GM12875 (cell line): ENCODE measurements at regions not wholly inside any gene's neighbourhood (a gene's known extent, or its start where the extent isn't known, plus 50 kb on each side); places are given as distances from the start of the nearest gene placed in this dataset.

Experiments
- H3K4me3 ChIP-seq: one replicate; pipeline ENCODE4 v1.5.1; 2011; ENCODE audit warnings: low read depth, low read length, control low read depth
- CTCF ChIP-seq: IDR thresholded peaks from 2 replicates; pipeline ENCODE4 v1.5.1; 2011; ENCODE audit warnings: low read depth, mild to moderate bottlenecking, control low read depth, inconsistent platforms, low read length, moderate library complexity, borderline replicate concordance; ENCODE audit not compliant: insufficient read depth

GRCh38 chr9:134992755-134993124 lies 75.0 kb upstream of the FCN1 start:
- H3K4me3 ChIP-seq, result no peak overlapping the region

DNA sequence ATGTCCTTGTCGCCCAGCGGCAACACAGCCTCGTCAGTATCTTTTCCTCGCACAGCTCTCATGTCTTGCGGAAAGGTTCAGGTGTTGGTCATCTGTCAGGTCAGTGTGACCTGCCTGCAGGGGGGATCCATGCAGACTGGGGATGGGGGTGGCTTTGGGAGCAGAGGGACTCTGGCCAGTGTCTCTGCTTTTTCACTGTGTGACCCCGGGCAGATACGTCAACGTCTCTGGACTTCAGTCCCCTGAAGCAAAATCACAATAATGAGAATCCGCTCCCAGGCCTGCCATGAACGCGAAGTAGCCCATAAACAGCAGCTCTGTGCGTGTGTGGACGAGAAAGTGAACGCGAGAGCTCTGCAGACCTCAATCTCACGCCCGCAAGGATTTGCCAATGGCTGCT lies 75.7 kb upstream of the FCN1 start:
- TF ChIP-seq CTCF, result no peak
- H3K4me3 ChIP-seq, result no peak overlapping the region

More at GRCh38 chr9:134992755-134993124, 75.0 kb upstream of the FCN1 start:
- no peak for TF ChIP-seq CTCF

DNA sequence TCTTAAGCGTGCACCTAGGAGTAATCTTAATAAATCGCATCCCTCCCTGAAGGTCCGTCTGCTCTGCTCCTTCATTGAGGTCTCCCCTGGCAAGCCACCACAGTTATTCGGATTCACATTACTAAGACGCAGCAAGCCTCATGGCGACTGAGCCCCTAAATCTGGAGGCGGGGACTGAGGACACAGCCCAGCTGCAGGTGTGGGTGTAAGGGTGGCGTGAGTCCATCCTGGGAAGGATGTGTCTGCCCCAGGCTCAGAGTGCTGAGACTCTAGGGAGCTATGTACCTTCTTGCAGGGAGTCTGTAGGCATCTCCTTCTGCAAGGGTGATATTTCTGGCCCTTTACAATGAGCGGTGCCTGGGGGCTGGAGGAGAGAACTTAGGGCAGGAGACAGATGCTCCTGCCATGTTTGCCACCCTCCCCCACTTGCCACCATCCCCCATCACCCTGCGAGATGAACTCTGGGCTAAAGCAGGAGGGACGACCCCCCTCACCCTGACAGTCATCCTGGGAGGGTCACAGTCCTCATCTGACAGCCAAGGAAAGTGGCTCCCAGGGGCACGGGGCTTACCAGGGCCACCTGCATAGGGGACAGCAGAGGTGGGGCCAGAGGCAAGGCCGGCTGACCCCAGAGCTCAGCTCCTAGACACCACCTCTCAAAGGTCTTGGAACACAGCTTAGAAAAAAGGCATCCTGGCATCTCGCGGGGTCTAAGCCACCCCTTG lies 76.4 kb upstream of the FCN1 start:
- H3K4me3 ChIP-seq, result no peak overlapping the region
- no peak for TF ChIP-seq CTCF

- no peak for TF ChIP-seq CTCF
- no peak overlapping the region for H3K4me3 ChIP-seq
These were observed 77.4 kb upstream of the FCN1 start for GRCh38 chr9:134994926-134995791.

DNA sequence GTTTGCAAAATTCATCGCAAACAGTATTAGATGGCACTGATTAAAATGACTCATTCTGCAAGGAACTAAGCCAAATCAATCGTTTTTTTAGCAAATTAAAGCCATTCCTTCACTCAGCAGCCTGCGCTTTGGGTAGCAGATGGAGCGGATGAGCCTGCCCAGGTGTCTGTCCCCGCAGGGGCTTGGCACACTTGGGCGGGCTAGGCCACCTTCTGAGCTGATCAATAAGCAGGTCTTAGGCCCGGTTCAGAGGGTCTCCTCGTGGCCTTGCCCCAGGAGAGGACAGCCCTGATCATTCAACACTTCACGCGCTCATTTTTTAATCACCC lies 78.0 kb upstream of the FCN1 start:
- no peak overlapping the region for H3K4me3 ChIP-seq
- no peak for TF ChIP-seq CTCF

DNA sequence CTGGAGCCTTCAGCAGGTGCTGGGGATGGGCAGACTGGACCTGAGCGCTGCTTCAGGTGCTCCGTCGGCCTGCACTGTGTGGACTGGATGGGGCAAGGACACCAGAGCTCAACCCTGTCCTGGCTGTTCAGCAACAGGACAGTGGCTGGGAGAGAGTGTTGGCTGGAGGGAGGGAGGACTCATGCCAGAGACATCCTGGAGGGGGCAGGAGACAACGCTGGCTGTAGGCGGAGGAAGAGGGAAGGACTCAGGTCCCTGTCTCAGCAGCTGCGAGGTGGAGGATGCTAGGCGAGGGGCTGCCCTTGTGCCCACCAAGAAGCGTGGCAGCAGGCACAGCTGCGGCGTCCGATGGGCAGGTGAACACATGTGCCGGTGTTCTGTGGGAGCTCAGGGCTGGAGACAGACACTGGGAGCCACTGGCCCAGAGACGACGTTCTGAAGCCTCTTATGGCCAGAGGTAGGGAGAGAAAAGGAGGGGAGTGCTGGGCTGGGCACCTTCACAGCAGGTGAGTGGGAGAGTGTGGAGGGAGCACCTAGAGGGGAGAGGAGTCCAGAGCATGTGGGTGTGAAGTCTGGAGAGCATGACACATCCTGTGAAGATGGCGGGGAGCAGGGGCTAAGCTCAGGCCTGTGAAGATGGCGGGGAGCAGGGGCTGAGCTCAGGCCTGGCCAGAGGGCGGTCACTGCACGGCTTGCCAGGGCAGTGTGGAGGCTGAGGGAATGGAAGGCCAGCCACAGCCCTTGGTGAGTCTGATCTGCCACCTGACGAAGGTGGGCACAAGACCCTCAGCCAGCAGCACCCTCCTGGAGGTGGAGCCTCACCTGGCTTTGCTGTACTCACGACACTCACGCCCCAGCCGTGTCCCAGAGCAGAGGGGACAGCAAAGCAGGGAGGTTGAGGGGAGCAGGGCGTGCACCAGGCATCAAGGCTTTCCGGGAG lies 79.1 kb upstream of the FCN1 start:
- H3K4me3 ChIP-seq, result no peak overlapping the region
- TF ChIP-seq CTCF, result no peak
